Thyroid gland (tissue), 4 donors: ENCODE measurements at regions not wholly inside any gene's neighbourhood (a gene's known extent, or its start where the extent isn't known, plus 50 kb on each side); places are given as distances from the start of the nearest gene placed in this dataset.

Experiments used
- DNase-seq, 2 donors: peaks; one replicate each; pipeline ENCODE4 v3.0.0-alpha.2; 2019
- H3K27ac ChIP-seq, 3 donors: fragments of 200-600 bp; sonication (generic); 1 replicate in 2 of 3; 2 replicates in 1 of 3; pipeline ENCODE4 v1.5.1; 2016 to 2019; ENCODE audit warnings: mild to moderate bottlenecking in 1 of 3, moderate library complexity in 1 of 3
- H3K27me3 ChIP-seq: fragments of 200-600 bp; sonication (generic); one replicate; pipeline ENCODE4 v1.5.1; 2019
- H3K36me3 ChIP-seq, 2 donors: fragments of 200-600 bp; sonication (generic); one replicate each; pipeline ENCODE4 v1.5.1; 2016 to 2019
- H3K4me1 ChIP-seq, 2 donors: fragments of 200-600 bp; sonication (generic); one replicate each; pipeline ENCODE4 v1.5.1; 2017 to 2019
- H3K4me3 ChIP-seq, 3 donors: fragments of 200-600 bp; sonication (generic); replicated peaks in 1 of 3; 1 replicate in 2 of 3; 2 replicates in 1 of 3; pipeline ENCODE4 v1.5.1; 2016; ENCODE audit warnings: mild to moderate bottlenecking in 1 of 3
- H3K9me3 ChIP-seq: fragments of 200-600 bp; sonication (generic); one replicate; pipeline ENCODE4 v1.5.1; 2017
- CTCF ChIP-seq, 6 experiments: fragments of 200-600 bp in 3 of 6; fragments of 450-650 bp in 3 of 6; sonication (generic) in 3 of 6; IDR thresholded peaks; one replicate each; pipeline ENCODE4 v1.5.1; 2016 to 2019; ENCODE audit warnings: antibody characterized with exemption in 6 of 6, mild to moderate bottlenecking in 2 of 6, inconsistent platforms in 1 of 6, moderate library complexity in 1 of 6
- POLR2A ChIP-seq, 2 donors: fragments of 450-650 bp; IDR thresholded peaks; one replicate each; pipeline ENCODE4 v1.6.1; 2017; ENCODE audit warnings: antibody characterized with exemption in 2 of 2, mild to moderate bottlenecking in 2 of 2, moderate library complexity in 1 of 2
- WGBS, 2 donors: methylation state at CpG; one replicate each; pipeline ENCODE4 v1.1.5; 2017; 5-methylcytosine and 5-hydroxymethylcytosine counted together
- intact Hi-C: fragments of 100-400 bp; cut with DNase I; formaldehyde crosslinking; loops from one replicate; pipeline ENCODE4 v1.15.1; 2023

DNA sequence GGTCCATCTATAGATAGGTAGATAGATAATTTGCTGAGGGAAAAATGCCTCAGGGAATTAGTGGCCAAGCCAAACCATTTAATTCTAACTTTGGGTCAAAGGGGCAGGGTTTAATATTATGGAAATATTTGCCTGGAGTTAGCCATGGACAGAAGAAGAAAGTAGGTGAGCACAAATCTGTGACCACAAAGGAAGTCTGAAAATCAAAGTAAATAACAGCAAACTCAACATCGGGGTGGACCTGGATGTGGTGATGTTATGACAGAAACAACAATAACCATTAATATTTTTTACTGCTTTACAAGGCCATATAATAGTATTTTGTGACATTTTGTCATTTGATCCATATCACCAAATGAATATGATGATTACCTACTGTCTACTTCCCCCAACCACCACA is 578.0 kb upstream of the MGAT4C start:
- H3K4me3 ChIP-seq: no peak overlapping the region
- no peak for DNase-seq
- 88 to 93% methylated on average over 1 of the region's 1 CpG for WGBS, 2 donors
- H3K27me3 ChIP-seq: no peaks in the 10 kb centered on the region
- H3K27ac ChIP-seq: no peak overlapping the region
- intact Hi-C loops: no loop called here
- no peaks in the 10 kb centered on the region for H3K36me3 ChIP-seq
- H3K4me1 ChIP-seq: no peaks in the 10 kb centered on the region
- TF ChIP-seq CTCF (IDR thresholded peaks at IDR 0.05) (no peak), POLR2A (IDR thresholded peaks at IDR 0.05) (no peak)
- H3K9me3 ChIP-seq: no peaks in the 10 kb centered on the region

DNA sequence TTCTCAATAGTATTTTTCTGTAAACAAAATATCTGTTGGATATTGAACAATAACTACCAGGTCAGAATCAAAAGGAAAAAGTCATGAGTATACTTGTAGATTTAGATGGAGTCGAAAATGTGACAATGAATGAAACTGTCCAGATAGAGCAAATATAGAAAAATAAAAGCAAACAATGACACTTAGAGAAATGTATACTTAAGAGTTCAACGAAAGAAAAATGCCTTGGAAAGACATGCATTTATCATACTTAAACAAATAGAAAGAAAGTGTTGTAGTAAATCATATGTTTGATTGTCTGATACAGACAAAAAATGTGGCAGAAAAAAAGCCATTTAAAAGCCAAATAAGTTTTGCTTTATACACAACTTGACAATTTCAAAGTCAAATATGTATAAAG is 571.2 kb upstream of the MGAT4C start:
- 71 to 76% methylated on average over 2 of the region's 2 CpGs for WGBS, 2 donors
- TF ChIP-seq POLR2A (IDR thresholded peaks at IDR 0.05) (no peak), CTCF (IDR thresholded peaks at IDR 0.05) (no peak)
- no peak overlapping the region for H3K27ac ChIP-seq

DNA sequence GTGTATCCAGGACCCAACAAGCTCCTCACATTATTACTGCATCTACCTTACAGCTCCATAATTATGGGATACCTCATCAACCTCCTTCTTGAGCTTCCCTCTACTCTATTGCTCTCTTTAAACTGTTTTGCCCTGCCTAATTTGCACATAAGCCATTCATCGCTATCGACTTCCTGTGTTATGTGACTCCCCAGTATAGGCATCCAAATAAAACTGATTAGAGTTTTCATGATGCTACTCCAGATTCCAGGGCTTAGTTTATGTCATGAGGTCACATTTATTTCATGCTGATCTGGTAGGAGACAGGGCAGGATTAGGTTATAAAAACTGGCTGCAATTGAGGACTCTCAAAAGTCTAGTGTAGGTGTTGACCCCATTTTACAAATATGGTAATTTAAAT is 569.9 kb upstream of the MGAT4C start:
- Histone ChIP-seq H3K27ac (no peak overlapping the region), H3K27me3 (no peaks in the 10 kb centered on the region), H3K4me1 (no peaks in the 10 kb centered on the region), H3K9me3 (no peaks in the 10 kb centered on the region), H3K36me3 (no peaks in the 10 kb centered on the region), H3K4me3 (no peak overlapping the region)
- intact Hi-C loops: no loop called here
- TF ChIP-seq CTCF (IDR thresholded peaks at IDR 0.05): no peak
- no peak for TF ChIP-seq POLR2A (IDR thresholded peaks at IDR 0.05)
- WGBS, 2 donors: 97 to 98% methylated on average over 2 of the region's 2 CpGs
- DNase-seq: no peak

More for the DNA sequence above, 571.2 kb upstream of the MGAT4C start:
- Histone ChIP-seq H3K36me3 (no peaks in the 10 kb centered on the region), H3K4me1 (no peaks in the 10 kb centered on the region), H3K4me3 (no peak overlapping the region), H3K9me3 (no peaks in the 10 kb centered on the region), H3K27me3 (no peaks in the 10 kb centered on the region)
- intact Hi-C loops: no loop called here
- no peak for DNase-seq

DNA sequence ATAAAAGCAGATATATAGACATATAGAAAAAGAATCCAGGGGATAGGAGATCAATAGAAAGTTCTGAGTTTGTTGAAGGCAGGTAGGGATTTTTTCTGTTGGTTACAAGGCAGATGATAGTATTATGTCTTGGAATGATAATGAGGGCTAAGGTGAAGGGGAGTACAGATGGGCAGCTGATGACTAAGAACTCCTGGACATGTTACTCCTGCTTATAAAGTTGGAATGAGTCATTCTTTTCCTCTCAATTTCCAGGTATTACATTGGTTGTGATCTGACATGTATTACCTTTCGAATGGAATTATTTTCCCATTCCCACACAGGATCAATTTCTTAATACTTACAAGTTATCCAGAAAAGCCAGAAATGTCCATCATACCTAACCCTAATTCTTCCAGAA is 545.2 kb upstream of the MGAT4C start:
- intact Hi-C loops: no loop called here

DNA sequence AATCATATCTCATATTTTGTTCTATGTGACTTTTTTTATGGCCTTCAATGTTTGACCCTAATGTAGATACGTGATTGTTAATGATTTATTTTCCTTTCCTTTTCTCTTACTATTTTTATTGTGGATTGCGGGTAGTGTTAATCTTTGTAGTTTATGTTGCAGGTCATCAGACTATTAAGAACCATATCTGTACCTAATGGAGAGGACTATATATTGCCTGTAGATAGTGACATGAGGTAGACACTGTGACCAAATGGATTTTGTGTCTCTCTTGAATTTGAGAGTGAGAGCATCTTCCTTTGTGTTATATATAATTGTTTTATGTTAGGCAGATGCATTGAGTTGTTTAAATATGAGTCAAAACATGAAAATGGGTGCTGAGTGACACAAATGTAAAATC is 543.4 kb upstream of the MGAT4C start:
- H3K4me1 ChIP-seq: no peaks in the 10 kb centered on the region
- no peak overlapping the region for H3K4me3 ChIP-seq
- H3K27me3 ChIP-seq: no peaks in the 10 kb centered on the region
- H3K9me3 ChIP-seq: no peaks in the 10 kb centered on the region
- intact Hi-C loops: no loop called here
- no peak overlapping the region for H3K27ac ChIP-seq
- no peak for TF ChIP-seq POLR2A (IDR thresholded peaks at IDR 0.05)
- no peak for TF ChIP-seq CTCF (IDR thresholded peaks at IDR 0.05)
- 92 to 94% methylated on average over 2 of the region's 2 CpGs for WGBS, 2 donors
- no peak for DNase-seq
- H3K36me3 ChIP-seq: no peaks in the 10 kb centered on the region

More for the DNA sequence above, 545.2 kb upstream of the MGAT4C start:
- Histone ChIP-seq H3K27me3 (no peaks in the 10 kb centered on the region), H3K9me3 (no peaks in the 10 kb centered on the region), H3K27ac (no peak overlapping the region), H3K36me3 (no peaks in the 10 kb centered on the region), H3K4me1 (no peaks in the 10 kb centered on the region), H3K4me3 (no peak overlapping the region)
- no peak for DNase-seq
- TF ChIP-seq POLR2A (IDR thresholded peaks at IDR 0.05): no peak
- no peak for TF ChIP-seq CTCF (IDR thresholded peaks at IDR 0.05)
- 96 to 98% methylated on average over 1 of the region's 1 CpG for WGBS, 2 donors
